H1 (cell line): ENCODE measurements at regions not wholly inside any gene's neighbourhood (a gene's known extent, or its start where the extent isn't known, plus 50 kb on each side); places are given as distances from the start of the nearest gene placed in this dataset.

Experiments used
- CTCF ChIA-PET: fragments of 300-600 bp; sonication (Branson Sonifier 250); formaldehyde crosslinking; loops from one replicate; lab custom pipeline; 2021; ENCODE audit not compliant: partially characterized antibody; lab: Charles Lee
- POLR2A ChIA-PET: fragments of 300-600 bp; sonication (Branson Sonifier 250); formaldehyde crosslinking; loops from one replicate; lab custom pipeline; 2021; ENCODE audit warnings: inconsistent platforms; ENCODE audit not compliant: partially characterized antibody; lab: Charles Lee
- DNase-seq, 2 experiments: peaks; one replicate each; pipeline versions ENCODE4 v3.0.0 to v3.0.0-alpha.2; 2010 to 2022; ENCODE audit warnings: low spot score in 2 of 2, low read depth in 1 of 2, mixed read lengths in 1 of 2
- FAIRE-seq: peaks from 2 replicates; lab custom pipeline; 2011; peaks lifted over from hg19 to GRCh38; lab: Jason Lieb, UNC
- H2AFZ ChIP-seq: 2 replicates; pipeline ENCODE4 v1.8.1; 2012; ENCODE audit warnings: low read length, inconsistent platforms
- H2AK5ac ChIP-seq: 2 replicates; pipeline ENCODE4 v1.6.1; 2013; ENCODE audit warnings: low read depth, low read length
- H2BK120ac ChIP-seq: replicated peaks from 2 replicates; pipeline ENCODE3; 2013; ENCODE audit warnings: low read depth, low read length, inconsistent platforms
- H2BK12ac ChIP-seq: 2 replicates; pipeline ENCODE4 v1.6.1; 2013; ENCODE audit warnings: low read depth, low read length
- H2BK15ac ChIP-seq: 2 replicates; pipeline ENCODE4 v1.6.1; 2013; ENCODE audit warnings: low read length
- H2BK20ac ChIP-seq: 2 replicates; pipeline ENCODE4 v1.6.1; 2013; ENCODE audit warnings: low read length
- H2BK5ac ChIP-seq: 2 replicates; pipeline ENCODE4 v1.6.1; 2013; ENCODE audit warnings: low read depth, low read length
- H3K14ac ChIP-seq: 2 replicates; pipeline ENCODE4 v1.6.1; 2013; ENCODE audit warnings: inconsistent platforms; ENCODE audit not compliant: insufficient read length
- H3K18ac ChIP-seq: 2 replicates; pipeline ENCODE4 v1.6.1; 2013; ENCODE audit warnings: low read length; ENCODE audit errors: extremely low read depth
- H3K23ac ChIP-seq: 2 replicates; pipeline ENCODE4 v1.6.1; 2013; ENCODE audit warnings: inconsistent platforms; ENCODE audit not compliant: insufficient read length
- H3K23me2 ChIP-seq: 2 replicates; pipeline ENCODE4 v1.6.1; 2013; ENCODE audit warnings: low read depth, low read length
- H3K27ac ChIP-seq: 2 replicates; pipeline ENCODE4 v1.6.1; 2011; ENCODE audit warnings: low read depth, low read length, inconsistent platforms
- H3K27me3 ChIP-seq, 4 experiments: replicated peaks in 1 of 4; 1 replicate in 1 of 4; 2 replicates in 3 of 4; pipeline versions ENCODE4 v1.6.1 to v1.8.1; 2011 to 2013; ENCODE audit warnings: low read length in 3 of 4, mild to moderate bottlenecking in 3 of 4, inconsistent platforms in 2 of 4, mixed read lengths in 2 of 4, moderate library complexity in 1 of 4; ENCODE audit not compliant: control insufficient read depth in 3 of 4, insufficient read depth in 3 of 4; ENCODE audit errors: extremely low read depth in 1 of 4
- H3K36me3 ChIP-seq, 4 experiments: 2 replicates each; pipeline versions ENCODE4 v1.6.1 to v1.8.1; 2011 to 2013; ENCODE audit warnings: mild to moderate bottlenecking in 4 of 4, low read length in 3 of 4, moderate library complexity in 2 of 4, control low read depth in 1 of 4, inconsistent platforms in 1 of 4; ENCODE audit not compliant: insufficient read depth in 4 of 4, control insufficient read depth in 2 of 4
- H3K4ac ChIP-seq: replicated peaks from 2 replicates; pipeline ENCODE3; 2013; ENCODE audit warnings: low read length, low read depth, mixed read lengths, inconsistent platforms; ENCODE audit not compliant: insufficient read length
- H3K4me1 ChIP-seq, 4 experiments: replicated peaks in 1 of 4; 1 replicate in 1 of 4; 2 replicates in 3 of 4; pipeline versions ENCODE4 v1.6.1 to v1.8.1; 2011 to 2013; ENCODE audit warnings: low read length in 3 of 4, inconsistent platforms in 2 of 4, mixed read lengths in 1 of 4; ENCODE audit not compliant: insufficient read depth in 4 of 4, control insufficient read depth in 3 of 4
- H3K4me2 ChIP-seq, 2 experiments: 2 replicates each; pipeline versions ENCODE4 v1.6.1 to v1.8.1; 2011 to 2013; ENCODE audit warnings: low read depth in 2 of 2, low read length in 2 of 2, control low read depth in 1 of 2, inconsistent platforms in 1 of 2, mild to moderate bottlenecking in 1 of 2; ENCODE audit not compliant: insufficient read depth in 1 of 2
- H3K4me3 ChIP-seq, 4 experiments: fragments of 200-600, 300-600 bp in 1 of 4; sonication (generic), shearing (Covaris generic), sonication (Bioruptor Twin) in 1 of 4; 2 replicates each; pipeline versions ENCODE4 v1.5.1 to v1.8.1; 2011 to 2016; ENCODE audit warnings: low read length in 4 of 4, low read depth in 3 of 4, control low read depth in 2 of 4, inconsistent platforms in 2 of 4, mild to moderate bottlenecking in 2 of 4, mixed read lengths in 1 of 4, moderate library complexity in 1 of 4; ENCODE audit not compliant: insufficient read depth in 2 of 4; ENCODE audit errors: extremely low read depth in 1 of 4
- H3K56ac ChIP-seq: replicated peaks from 2 replicates; pipeline ENCODE3; 2013; ENCODE audit warnings: low read depth, mild to moderate bottlenecking, mixed read lengths, low read length, inconsistent platforms; ENCODE audit not compliant: insufficient read length
- H3K79me1 ChIP-seq: 2 replicates; pipeline ENCODE4 v1.6.1; 2013; ENCODE audit warnings: low read depth, low read length, control low read depth
- H3K79me2 ChIP-seq, 2 experiments: 2 replicates each; pipeline versions ENCODE4 v1.6.1 to v1.8.1; 2012 to 2013; ENCODE audit warnings: low read length in 2 of 2, mild to moderate bottlenecking in 2 of 2, inconsistent platforms in 1 of 2; ENCODE audit not compliant: insufficient read depth in 2 of 2, control insufficient read depth in 1 of 2
- H3K9ac ChIP-seq, 4 experiments: replicated peaks in 1 of 4; 1 replicate in 1 of 4; 2 replicates in 3 of 4; pipeline versions ENCODE4 v1.6.1 to v1.8.1; 2011 to 2013; ENCODE audit warnings: low read depth in 3 of 4, low read length in 3 of 4, control low read depth in 2 of 4, mild to moderate bottlenecking in 2 of 4, moderate library complexity in 2 of 4, inconsistent platforms in 1 of 4; ENCODE audit errors: extremely low read depth in 1 of 4
- H3K9me3 ChIP-seq, 2 experiments: 2 replicates each; pipeline versions ENCODE4 v1.6.1 to v1.8.1; 2012 to 2013; ENCODE audit warnings: mild to moderate bottlenecking in 2 of 2, moderate library complexity in 2 of 2, control low read depth in 1 of 2, inconsistent platforms in 1 of 2, low read depth in 1 of 2, low read length in 1 of 2, mixed read lengths in 1 of 2; ENCODE audit not compliant: insufficient read depth in 2 of 2
- H4K20me1 ChIP-seq, 2 experiments: replicated peaks in 1 of 2; 2 replicates each; pipeline versions ENCODE3 to v1.8.1; 2011 to 2013; ENCODE audit warnings: inconsistent platforms in 2 of 2, low read length in 2 of 2, mild to moderate bottlenecking in 1 of 2; ENCODE audit not compliant: insufficient read depth in 2 of 2, control insufficient read depth in 1 of 2
- H4K5ac ChIP-seq: 2 replicates; pipeline ENCODE4 v1.6.1; 2013; ENCODE audit warnings: low read length, low read depth, mixed read lengths, inconsistent platforms; ENCODE audit not compliant: insufficient read length
- H4K8ac ChIP-seq: 2 replicates; pipeline ENCODE4 v1.8.0; 2013; ENCODE audit warnings: mild to moderate bottlenecking, moderate library complexity, low read length, inconsistent platforms; ENCODE audit not compliant: insufficient read depth; ENCODE audit errors: extremely low read depth
- H4K91ac ChIP-seq: replicated peaks from 2 replicates; pipeline ENCODE3; 2013; ENCODE audit warnings: low read length, mixed read lengths, inconsistent platforms; ENCODE audit not compliant: insufficient read length
- ASH2L ChIP-seq: fragments of 200-600, 300-600 bp; sonication (generic); IDR thresholded peaks from one replicate; pipeline ENCODE4 v1.7.1; 2017; ENCODE audit warnings: low read length
- NANOG ChIP-seq: IDR thresholded peaks from 2 replicates; pipeline ENCODE4 v1.6.1; 2011; ENCODE audit warnings: low read length, low read depth, mild to moderate bottlenecking, inconsistent platforms; ENCODE audit not compliant: insufficient read depth, poor library complexity, severe bottlenecking
- SP1 ChIP-seq: IDR thresholded peaks from 2 replicates; pipeline ENCODE4 v1.6.1; 2011; ENCODE audit warnings: low read depth, low read length
- WGBS, 2 experiments: shearing (Covaris generic) in 1 of 2; methylation state at CpG; one replicate each; pipeline versions ENCODE4 v1.1.6 to v1.1.7; 2013 to 2015; ENCODE audit warnings: low lambda C conversion rate in 2 of 2, mixed read lengths in 2 of 2, inconsistent platforms in 1 of 2, low coverage in 1 of 2, missing lambda C conversion rate in 1 of 2; ENCODE audit not compliant: insufficient replicate concordance in 2 of 2, insufficient coverage in 1 of 2, insufficient read length in 1 of 2; ENCODE audit errors: extremely low coverage in 1 of 2, missing lambda C conversion rate in 1 of 2; 5-methylcytosine and 5-hydroxymethylcytosine counted together
- TF ChIP-seq, protein P1 (sequence below): IDR thresholded peaks from 2 replicates; pipeline ENCODE4 v1.6.1; 2011; ENCODE audit warnings: low read length, improper control_type of control experiment

DNA sequence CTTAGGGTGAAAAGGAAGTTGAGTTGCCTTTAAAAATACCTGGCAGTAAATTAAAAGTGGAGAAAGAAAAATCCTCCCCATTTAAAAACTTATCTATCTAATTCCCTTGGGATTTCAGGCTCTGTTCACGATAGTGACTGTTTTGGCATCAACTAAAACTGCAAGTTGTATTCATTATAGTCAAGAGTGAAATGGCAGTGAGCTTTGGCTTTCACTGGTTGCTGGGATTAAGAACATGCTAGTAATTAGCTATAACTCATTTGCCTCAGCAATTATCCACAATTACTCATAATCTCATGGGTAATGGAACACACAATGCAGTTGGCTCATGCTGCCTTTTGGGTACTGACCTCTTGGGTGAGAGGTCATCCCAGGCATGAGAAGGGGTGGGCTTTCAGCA, 250.1 kb downstream of the GAS1 start:
- POLR2A ChIA-PET = no interaction called here
- H3K56ac ChIP-seq = no peak overlapping the region

More for the DNA sequence above, 250.1 kb downstream of the GAS1 start:
- Histone ChIP-seq H3K36me3 (no peaks in the 10 kb centered on the region), H2BK120ac (no peak overlapping the region), H3K18ac (no peak overlapping the region), H2BK15ac (no peak overlapping the region), H4K20me1 (no peaks in the 10 kb centered on the region), H3K27ac (no peak overlapping the region), H2BK12ac (no peak overlapping the region), H3K27me3 (no peaks in the 10 kb centered on the region), H3K4me2 (no peak overlapping the region), H3K4me3 (no peak overlapping the region), H3K9me3 (no peaks in the 10 kb centered on the region), H3K23ac (no peak overlapping the region), H3K79me2 (no peaks in the 10 kb centered on the region), H4K5ac (no peak overlapping the region), H3K79me1 (no peaks in the 10 kb centered on the region), H2AK5ac (no peak overlapping the region), H3K4me1 (no peaks in the 10 kb centered on the region), H3K14ac (no peak overlapping the region), H2AFZ (no peak overlapping the region), H4K8ac (no peak overlapping the region), H2BK5ac (no peak overlapping the region), H4K91ac (no peak overlapping the region), H3K9ac (no peak overlapping the region), H3K23me2 (no peaks in the 10 kb centered on the region), H2BK20ac (no peak overlapping the region), H3K4ac (no peak overlapping the region)
- DNase-seq (no peak), FAIRE-seq (no peak)
- WGBS, 2 experiments = 92% methylated on average over 1 of the region's 1 CpG; no CpG with 5 or more reads in 1 of the 2 experiments
- CTCF ChIA-PET = no interaction called here
- TF ChIP-seq SP1 (no peak), ASH2L (no peak), NANOG (no peak)
- TF ChIP-seq, protein P1, sequence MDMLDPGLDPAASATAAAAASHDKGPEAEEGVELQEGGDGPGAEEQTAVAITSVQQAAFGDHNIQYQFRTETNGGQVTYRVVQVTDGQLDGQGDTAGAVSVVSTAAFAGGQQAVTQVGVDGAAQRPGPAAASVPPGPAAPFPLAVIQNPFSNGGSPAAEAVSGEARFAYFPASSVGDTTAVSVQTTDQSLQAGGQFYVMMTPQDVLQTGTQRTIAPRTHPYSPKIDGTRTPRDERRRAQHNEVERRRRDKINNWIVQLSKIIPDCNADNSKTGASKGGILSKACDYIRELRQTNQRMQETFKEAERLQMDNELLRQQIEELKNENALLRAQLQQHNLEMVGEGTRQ = no peak
